Bronchial epithelial cell (primary cell): ENCODE measurements at regions not wholly inside any gene's neighbourhood (a gene's known extent, or its start where the extent isn't known, plus 50 kb on each side); places are given as distances from the start of the nearest gene placed in this dataset.

Experiments
- DNase-seq: peaks from one replicate; pipeline ENCODE4 v3.0.0-alpha.2; 2010; ENCODE audit warnings: low read depth
- FAIRE-seq: peaks from 2 replicates; lab custom pipeline; 2011; peaks lifted over from hg19 to GRCh38; lab: Jason Lieb, UNC
- H3K27me3 ChIP-seq: 2 replicates; pipeline ENCODE4 v1.5.1; 2011; ENCODE audit warnings: low read length; ENCODE audit not compliant: control insufficient read depth, insufficient read depth
- H3K36me3 ChIP-seq: 2 replicates; pipeline ENCODE4 v1.5.1; 2011; ENCODE audit warnings: low read length; ENCODE audit not compliant: control insufficient read depth, insufficient read depth
- H3K4me3 ChIP-seq: 2 replicates; pipeline ENCODE4 v1.5.1; 2011; ENCODE audit warnings: mild to moderate bottlenecking, low read depth, low read length, control low read depth
- CTCF ChIP-seq: IDR thresholded peaks from 2 replicates; pipeline ENCODE4 v1.5.1; 2011; ENCODE audit warnings: mild to moderate bottlenecking, moderate library complexity, low read length, control low read depth, inconsistent platforms; ENCODE audit not compliant: insufficient read depth, severe bottlenecking

GRCh38 chr1:96049759-96050409 lies 671.7 kb upstream of the PTBP2 start:
- Histone ChIP-seq H3K36me3 (no peaks in the 10 kb centered on the region), H3K27me3 (no peaks in the 10 kb centered on the region), H3K4me3 (no peak overlapping the region)
- TF ChIP-seq CTCF = no peak
- DNase-seq (peak; percentile 25), FAIRE-seq (no peak)

- no peak for TF ChIP-seq CTCF
- no peak overlapping the region for H3K4me3 ChIP-seq
- no peaks in the 10 kb centered on the region for H3K27me3 ChIP-seq
- FAIRE-seq (no peak), DNase-seq (no peak)
- no peaks in the 10 kb centered on the region for H3K36me3 ChIP-seq
Observed at GRCh38 chr1:96059276-96059675, 662.3 kb upstream of the PTBP2 start.

- DNase-seq = no peak
- TF ChIP-seq CTCF = no peak
- H3K27me3 ChIP-seq = no peaks in the 10 kb centered on the region
- H3K36me3 ChIP-seq = no peaks in the 10 kb centered on the region
- no peak for FAIRE-seq
- H3K4me3 ChIP-seq = no peak overlapping the region
Observed at GRCh38 chr1:96059736-96060135, 661.8 kb upstream of the PTBP2 start.

- FAIRE-seq = no peak
- no peaks in the 10 kb centered on the region for H3K36me3 ChIP-seq
- no peaks in the 10 kb centered on the region for H3K27me3 ChIP-seq
- no peak for TF ChIP-seq CTCF
- H3K4me3 ChIP-seq = no peak overlapping the region
- DNase-seq = no peak
Observed at GRCh38 chr1:96060621-96061020, 661.0 kb upstream of the PTBP2 start.

GRCh38 chr1:96072021-96072420 lies 649.6 kb upstream of the PTBP2 start:
- Histone ChIP-seq H3K36me3 (no peaks in the 10 kb centered on the region), H3K27me3 (no peaks in the 10 kb centered on the region), H3K4me3 (no peak overlapping the region)
- DNase-seq = no peak
- TF ChIP-seq CTCF = no peak
- FAIRE-seq = no peak

GRCh38 chr1:96073100-96073499 lies 648.5 kb upstream of the PTBP2 start:
- H3K27me3 ChIP-seq = no peaks in the 10 kb centered on the region
- no peak for TF ChIP-seq CTCF
- FAIRE-seq = no peak
- DNase-seq = no peak
- no peaks in the 10 kb centered on the region for H3K36me3 ChIP-seq
- no peak overlapping the region for H3K4me3 ChIP-seq
